ENCODE measurements at regions not wholly inside any gene's neighbourhood (a gene's known extent, or its start where the extent isn't known, plus 50 kb on each side); places are given as distances from the start of the nearest gene placed in this dataset.

GRCh38 chr9:38201844-38202243 lies 132.8 kb upstream of the SHB start:
- no peak for DNase-seq
- intact Hi-C loops (cut with DNase I) = no loop called here

GRCh38 chr9:38200431-38200830 lies 131.4 kb upstream of the SHB start:
- peak in 3 of 10 donors; percentile 3 to 69 (median 19) for DNase-seq
- intact Hi-C loops (cut with DNase I) = no loop called here

- intact Hi-C loops (cut with DNase I) = no loop called here
- DNase-seq = no peak
Observed at GRCh38 chr9:38198140-38198539, 129.1 kb upstream of the SHB start.

DNA sequence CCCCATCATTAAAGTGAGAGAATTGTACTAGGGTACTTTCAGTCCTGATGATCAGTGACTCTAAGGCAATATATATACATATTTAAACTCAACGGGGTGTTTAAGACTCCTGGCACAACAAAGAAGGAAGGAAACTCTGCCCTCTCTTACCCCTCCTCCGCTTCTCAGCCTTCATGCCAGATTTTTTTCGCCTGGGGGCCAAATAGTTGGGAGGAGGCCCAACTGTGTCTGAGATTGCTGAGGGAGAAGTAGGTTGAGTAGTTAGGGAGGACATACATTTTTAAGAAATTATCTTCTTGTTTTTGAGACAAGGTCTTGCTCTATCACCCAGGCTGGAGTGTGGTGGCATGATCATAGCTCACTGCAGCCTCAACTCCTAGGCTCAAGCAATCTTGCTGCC lies 127.7 kb upstream of the SHB start:
- intact Hi-C loops (cut with DNase I) = no loop called here
- DNase-seq = no peak

- DNase-seq = no peak
Observed at GRCh38 chr9:38195737-38196161, 126.7 kb upstream of the SHB start.

GRCh38 chr9:38194870-38195269 lies 125.8 kb upstream of the SHB start:
- DNase-seq = no peak
- intact Hi-C loops (cut with DNase I) = no loop called here

More at GRCh38 chr9:38195737-38196161, 126.7 kb upstream of the SHB start:
- intact Hi-C loops (cut with DNase I) = no loop called here

GRCh38 chr9:38192731-38193265 lies 123.8 kb upstream of the SHB start:
- DNase-seq = no peak
- intact Hi-C loops (cut with DNase I) = no loop called here

DNA sequence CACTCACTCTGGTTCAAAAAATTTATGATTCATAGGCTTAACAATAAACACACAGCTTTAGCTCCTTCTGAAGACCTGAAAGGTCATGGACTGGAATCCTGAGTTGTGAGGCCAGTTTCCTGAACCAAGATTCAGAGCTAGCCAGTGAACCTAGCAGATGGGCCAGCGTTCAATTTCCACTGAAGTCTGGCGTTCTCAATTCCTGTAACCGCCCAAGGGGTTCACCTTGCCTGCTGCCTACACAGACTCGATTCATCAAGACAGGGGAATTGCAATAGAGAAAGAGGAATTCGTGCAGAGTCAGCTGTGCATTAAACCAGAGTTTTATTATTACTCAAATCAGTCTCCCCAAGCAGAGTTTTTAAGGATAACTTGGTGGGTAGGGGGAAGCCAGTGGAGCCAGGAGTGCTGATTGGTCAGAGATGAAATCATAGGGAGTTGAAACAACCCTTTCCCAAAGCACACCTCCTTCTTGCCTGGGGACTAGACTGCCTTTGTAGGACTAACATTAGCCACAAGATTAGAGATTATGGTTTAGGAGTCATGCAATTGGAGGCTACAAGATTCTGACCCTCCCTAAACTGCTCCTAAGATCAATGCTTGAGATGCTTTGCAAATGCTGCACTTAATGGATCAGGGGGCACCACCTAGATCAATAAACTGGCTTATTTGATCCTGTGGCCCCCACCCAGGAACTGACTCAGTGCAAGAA lies 117.5 kb upstream of the SHB start:
- intact Hi-C loops (cut with DNase I) = no loop called here
- no peak for DNase-seq

DNA sequence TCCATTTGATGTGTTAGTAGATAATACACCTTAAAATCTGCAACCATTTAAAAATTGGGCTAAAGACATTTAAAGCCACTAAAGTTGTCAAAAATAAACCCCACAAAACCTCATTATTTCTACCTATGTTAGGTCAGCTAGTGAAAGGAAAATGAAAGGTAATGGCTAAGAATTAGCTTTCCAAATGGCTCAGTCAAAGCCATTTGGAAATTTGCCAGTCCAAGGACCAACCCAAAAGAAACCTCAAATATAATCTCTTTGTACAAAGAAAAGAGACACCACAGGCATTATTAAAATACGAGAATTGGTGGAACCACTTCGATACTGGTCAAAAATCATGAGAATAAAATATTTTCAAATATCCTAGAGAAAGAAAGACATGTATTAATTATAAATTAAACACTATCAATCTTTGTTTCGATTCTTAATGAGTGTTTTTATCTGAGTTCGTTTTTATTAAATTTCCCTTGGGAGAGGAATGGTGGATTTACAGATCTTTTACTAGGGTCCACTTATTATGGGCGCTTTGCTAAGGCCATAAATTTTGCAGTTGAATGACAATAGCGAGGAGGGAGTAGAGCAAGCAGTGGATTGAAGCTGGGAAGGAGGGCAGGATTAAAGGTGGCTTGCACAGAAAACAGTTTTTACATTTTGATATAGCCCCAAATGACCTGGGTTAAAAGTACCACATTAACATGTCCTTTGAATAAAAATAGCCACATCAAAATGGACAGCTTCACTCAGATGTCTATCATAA lies 116.8 kb upstream of the SHB start:
- DNase-seq = no peak

DNA sequence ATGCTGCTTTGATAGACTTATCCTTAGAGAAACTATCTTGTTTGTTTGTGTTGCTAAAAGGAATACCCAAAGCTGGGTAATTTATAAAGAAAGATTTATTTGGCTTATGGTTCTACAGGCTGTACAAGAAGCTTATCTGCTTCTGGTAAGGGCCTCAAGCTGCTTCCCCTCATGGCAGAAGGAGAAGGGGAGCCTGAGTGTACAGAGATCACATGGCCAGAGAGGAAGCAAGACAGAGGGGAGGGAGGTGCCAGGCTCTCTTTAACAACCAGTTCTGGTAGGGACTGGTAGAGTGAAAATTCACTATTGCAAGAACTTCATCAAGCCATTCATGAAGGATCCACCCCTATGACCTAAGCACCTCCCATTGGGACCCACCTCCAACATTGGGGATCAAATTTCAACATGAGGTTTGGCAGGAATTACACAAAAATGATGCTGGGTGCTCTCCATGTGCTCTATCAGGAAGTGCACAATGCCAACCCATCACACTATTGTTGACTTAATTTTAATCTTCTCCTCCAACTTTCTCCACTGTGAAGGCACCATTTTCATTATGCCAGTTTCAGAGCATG lies 115.1 kb upstream of the SHB start:
- intact Hi-C loops (cut with DNase I) = no loop called here
- no peak for DNase-seq

More for the DNA sequence above, 116.8 kb upstream of the SHB start:
- intact Hi-C loops (cut with DNase I) = no loop called here

DNA sequence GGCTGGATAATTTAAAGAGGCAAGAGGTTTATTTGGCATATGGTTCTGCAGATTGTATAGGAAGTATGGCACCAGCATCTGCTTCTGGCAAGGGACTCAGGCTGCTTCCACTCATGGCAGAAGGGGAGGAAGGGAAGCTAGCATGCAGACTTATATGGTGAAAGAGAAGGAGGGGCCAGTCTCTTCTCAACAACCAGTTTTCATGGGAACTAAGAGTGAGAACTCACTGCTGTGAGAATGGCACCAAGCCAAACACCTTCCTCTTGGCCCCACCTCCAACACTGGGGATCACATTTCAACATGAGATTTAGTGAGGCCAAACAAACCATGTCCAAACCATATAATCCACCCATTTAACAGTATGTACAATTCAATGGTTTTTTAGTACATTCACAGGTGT lies 113.3 kb upstream of the SHB start:
- no peak for DNase-seq
- intact Hi-C loops (cut with DNase I) = no loop called here

DNA sequence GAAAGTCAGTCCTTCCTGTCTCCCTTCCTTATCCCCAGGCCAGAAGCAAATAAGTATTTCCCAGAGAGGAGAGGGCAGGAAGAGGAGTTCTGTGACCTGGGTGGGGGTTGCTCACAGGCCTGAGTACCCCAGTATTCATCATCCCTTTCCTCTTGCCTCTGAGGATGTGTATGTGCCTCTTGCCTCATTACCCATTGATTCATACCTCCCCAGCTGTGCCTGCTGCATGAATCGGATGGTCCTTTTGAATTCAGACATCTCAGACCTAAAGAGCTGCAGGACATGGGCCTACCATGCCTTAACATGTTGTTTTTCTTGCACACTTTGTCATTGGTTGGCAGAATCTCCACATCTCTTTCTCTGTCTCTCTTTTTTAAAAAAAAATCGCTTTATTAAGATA lies 112.8 kb upstream of the SHB start:
- DNase-seq = no peak
- intact Hi-C loops (cut with DNase I) = no loop called here

- no peak for DNase-seq
- intact Hi-C loops (cut with DNase I) = no loop called here
Observed at GRCh38 chr9:38181232-38181631, 112.2 kb upstream of the SHB start.

GRCh38 chr9:38180656-38181055 lies 111.6 kb upstream of the SHB start:
- intact Hi-C loops (cut with DNase I) = no loop called here
- no peak for DNase-seq

GRCh38 chr9:38179965-38180364 lies 110.9 kb upstream of the SHB start:
- DNase-seq = no peak
- intact Hi-C loops (cut with DNase I) = no loop called here

- no peak for DNase-seq
- intact Hi-C loops (cut with DNase I) = no loop called here
Observed at GRCh38 chr9:38178237-38178636, 109.2 kb upstream of the SHB start.

GRCh38 chr9:38177680-38178079 lies 108.7 kb upstream of the SHB start:
- DNase-seq = no peak
- intact Hi-C loops (cut with DNase I) = no loop called here

GRCh38 chr9:38176251-38176650 lies 107.2 kb upstream of the SHB start:
- DNase-seq = no peak
- intact Hi-C loops (cut with DNase I) = no loop called here

DNA sequence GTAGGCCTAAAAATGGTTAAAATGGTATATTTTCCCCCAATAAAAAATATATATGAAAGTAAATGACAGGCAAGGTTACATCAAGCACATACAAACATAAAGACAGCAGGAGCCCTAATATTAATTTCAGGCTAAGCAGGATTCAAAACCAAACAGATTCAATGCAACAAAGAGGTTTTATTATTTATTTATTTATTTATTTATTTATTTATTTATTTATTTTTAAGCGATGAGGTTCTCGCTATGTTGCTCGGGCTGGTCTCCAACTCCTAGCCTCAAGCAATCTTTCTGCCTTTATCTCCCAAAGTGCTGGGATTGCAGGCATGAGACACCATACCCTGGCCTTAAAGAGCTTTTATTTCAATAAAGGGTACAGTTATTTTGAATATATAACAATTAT lies 106.4 kb upstream of the SHB start:
- intact Hi-C loops (cut with DNase I) = no loop called here
- no peak for DNase-seq

GRCh38 chr9:38172586-38172985 lies 103.6 kb upstream of the SHB start:
- DNase-seq = no peak
- intact Hi-C loops (cut with DNase I) = no loop called here

DNA sequence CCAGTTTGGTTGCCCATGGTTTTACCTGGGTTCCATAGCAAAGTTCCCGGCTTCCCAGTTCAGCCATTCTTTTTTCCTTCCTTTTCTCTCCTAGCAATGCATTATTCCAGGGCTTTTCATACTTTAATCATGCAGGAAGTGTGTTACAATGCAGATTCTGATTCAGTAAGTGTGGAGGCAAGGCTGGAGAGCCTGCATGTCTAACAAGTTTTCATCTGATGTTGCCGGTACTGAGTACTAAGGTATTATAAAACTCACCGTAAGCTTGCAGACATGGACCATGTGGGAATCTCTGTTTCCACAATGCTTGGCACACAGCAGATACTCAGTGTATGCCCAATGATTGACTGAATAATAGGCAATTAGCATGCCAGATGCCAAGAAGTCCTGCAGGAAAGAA lies 102.9 kb upstream of the SHB start:
- intact Hi-C loops (cut with DNase I) = no loop called here
- DNase-seq = no peak

GRCh38 chr9:38171538-38171884 lies 102.5 kb upstream of the SHB start:
- DNase-seq = no peak
- intact Hi-C loops (cut with DNase I) = no loop called here

All from posterior cingulate gyrus (tissue), 11 donors.